ENCODE measurements at regions not wholly inside any gene's neighbourhood (a gene's known extent, or its start where the extent isn't known, plus 50 kb on each side); places are given as distances from the start of the nearest gene placed in this dataset.

DNA sequence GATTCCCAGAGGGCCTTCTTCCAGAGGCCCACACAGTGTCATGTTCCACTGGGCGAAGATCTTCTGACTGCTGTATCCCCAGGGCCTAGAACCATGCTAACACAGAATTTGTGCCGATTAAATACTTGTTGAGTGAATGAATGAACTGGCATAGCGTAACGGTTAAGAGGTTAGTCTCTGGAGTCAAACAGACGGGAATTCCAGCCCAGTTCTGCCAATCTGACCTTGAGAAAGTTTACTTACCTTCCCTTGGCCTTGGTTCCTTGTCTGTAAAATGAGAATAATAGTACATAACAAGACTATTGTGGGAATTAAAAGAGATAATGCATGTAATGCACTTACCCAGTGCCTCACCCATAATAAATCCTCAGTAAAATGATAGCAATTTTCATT is 58.3 kb upstream of the PLAC1 start:
- DNase-seq: no peak

- DNase-seq: no peak
Measured at GRCh38 chrX:134715930-134716619, 57.8 kb upstream of the PLAC1 start.

DNA sequence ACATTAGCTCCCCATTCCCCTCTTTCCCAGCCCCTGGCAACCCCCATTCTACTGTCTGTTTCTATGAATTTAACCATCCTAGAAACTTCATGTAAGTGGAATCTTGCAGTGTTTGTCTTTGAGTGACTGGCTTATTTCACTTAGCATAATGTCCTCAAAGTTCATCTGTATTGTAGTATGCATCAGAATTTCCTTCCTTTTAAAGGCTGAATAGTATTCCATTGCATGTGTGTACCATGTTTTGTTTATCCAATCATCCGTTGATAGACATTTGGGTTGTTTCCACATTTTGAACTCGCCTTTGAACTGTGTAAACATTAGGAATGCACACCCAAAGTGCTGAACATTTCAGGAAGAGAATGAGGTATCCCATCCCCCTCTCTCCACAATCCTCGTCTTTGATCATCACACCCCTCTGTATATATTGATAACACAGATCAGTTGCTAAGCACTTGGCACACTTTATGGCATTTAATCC is 56.4 kb upstream of the PLAC1 start:
- no peak for DNase-seq

- DNase-seq: no peak
Measured at GRCh38 chrX:134713618-134714107, 55.4 kb upstream of the PLAC1 start.

- no peak for DNase-seq
Measured at GRCh38 chrX:134712272-134712671, 54.0 kb upstream of the PLAC1 start.

DNA sequence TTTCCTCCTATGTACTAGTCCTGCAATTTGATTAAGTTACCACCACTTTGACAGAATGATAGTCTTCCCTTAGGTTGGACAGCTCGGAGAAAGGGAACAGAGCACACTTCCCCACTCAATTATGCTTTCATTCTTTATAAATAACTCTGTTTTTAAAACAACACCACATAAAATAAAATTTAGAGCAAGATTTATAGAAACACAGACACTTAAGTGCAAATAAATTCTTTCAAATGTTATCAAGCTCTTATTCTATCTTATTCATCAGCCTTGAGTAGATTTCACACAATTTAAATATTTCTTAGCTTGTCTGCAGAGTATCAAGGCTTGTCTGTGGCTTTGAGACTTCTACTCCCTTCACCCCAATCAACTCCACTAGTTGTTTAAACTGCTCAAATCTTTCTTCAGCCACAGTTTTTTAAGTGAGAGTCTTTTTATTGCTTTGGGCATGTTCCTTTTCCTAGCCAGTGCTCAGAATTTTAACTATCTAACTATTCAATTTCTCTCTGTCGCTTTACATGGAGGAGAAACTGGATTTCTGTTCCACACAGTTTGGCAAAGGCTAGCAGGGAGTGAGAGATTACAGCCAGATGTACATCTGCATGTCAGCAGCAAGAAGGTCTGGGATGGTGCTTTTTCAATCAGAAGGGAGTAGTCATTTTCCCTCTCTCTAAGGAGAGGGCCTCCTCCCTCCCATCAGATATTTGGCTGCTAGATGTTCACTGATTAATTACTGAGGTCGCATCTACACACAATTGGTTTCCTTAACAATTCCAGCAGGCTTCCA is 53.1 kb upstream of the PLAC1 start:
- DNase-seq: peak; percentile 2
